A673 (cell line): ENCODE measurements at regions not wholly inside any gene's neighbourhood (a gene's known extent, or its start where the extent isn't known, plus 50 kb on each side); places are given as distances from the start of the nearest gene placed in this dataset.

Experiments
- BruUV-seq: library from RNA; stranded (reverse); fragments of 400-500 nt; replicated peaks from 2 replicates; lab custom pipeline; 2021; lab: Mats Ljungman, UMichigan
- CTCF ChIA-PET: fragments of 300-600 bp; sonication (Branson Sonifier 250); formaldehyde crosslinking; loops from one replicate; lab custom pipeline; 2022; ENCODE audit warnings: antibody characterized with exemption; lab: Charles Lee
- POLR2A ChIA-PET: fragments of 300-600 bp; sonication (Branson Sonifier 250); formaldehyde crosslinking; loops from one replicate; lab custom pipeline; 2022; ENCODE audit warnings: antibody characterized with exemption; ENCODE audit not compliant: low non-redundant PET; lab: Charles Lee
- DNase-seq: peaks from one replicate; pipeline ENCODE4 v3.0.0-alpha.2; 2015; ENCODE audit warnings: low spot score
- H3K27ac ChIP-seq: fragments of 200-600 bp; sonication (generic); 2 replicates; pipeline ENCODE4 v1.5.1; 2016; ENCODE audit warnings: mixed run types, low read depth, mild to moderate bottlenecking, mixed read lengths, antibody characterized with exemption, low read length; ENCODE audit not compliant: poor library complexity, severe bottlenecking
- H3K27me3 ChIP-seq: fragments of 200-600 bp; sonication (generic); replicated peaks from 2 replicates; pipeline ENCODE4 v1.6.1; 2017; ENCODE audit warnings: mixed run types, low read depth, mild to moderate bottlenecking, mixed read lengths, antibody characterized with exemption, low read length; ENCODE audit not compliant: insufficient read depth, poor library complexity
- H3K36me3 ChIP-seq: fragments of 200-600 bp; sonication (generic); 2 replicates; pipeline ENCODE4 v1.6.1; 2016; ENCODE audit warnings: mixed run types, mild to moderate bottlenecking, mixed read lengths, antibody characterized with exemption, low read length; ENCODE audit not compliant: insufficient read depth, poor library complexity, severe bottlenecking
- H3K4me1 ChIP-seq: fragments of 200-600 bp; sonication (generic); 2 replicates; pipeline ENCODE4 v1.6.1; 2017; ENCODE audit warnings: mixed run types, mild to moderate bottlenecking, mixed read lengths, antibody characterized with exemption, low read length; ENCODE audit not compliant: insufficient read depth, poor library complexity, severe bottlenecking
- H3K4me3 ChIP-seq: fragments of 200-600 bp; sonication (generic); 2 replicates; pipeline ENCODE4 v1.5.1; 2016; ENCODE audit warnings: low read depth, mixed run types, mild to moderate bottlenecking, mixed read lengths, low read length; ENCODE audit not compliant: poor library complexity, severe bottlenecking
- H3K9me3 ChIP-seq: fragments of 200-600 bp; sonication (generic); 2 replicates; pipeline ENCODE4 v1.6.1; 2016; ENCODE audit warnings: mixed run types, low read depth, mild to moderate bottlenecking, mixed read lengths, antibody characterized with exemption, low read length; ENCODE audit not compliant: poor library complexity, severe bottlenecking
- EZH2 ChIP-seq: fragments of 200-600 bp; sonication (generic); IDR thresholded peaks from 2 replicates; pipeline ENCODE4 v1.6.1; 2017; ENCODE audit warnings: borderline replicate concordance, low read depth, mild to moderate bottlenecking, mixed read lengths, antibody characterized with exemption, low read length; ENCODE audit not compliant: poor library complexity, severe bottlenecking
- intact Hi-C: fragments of 100-400 bp; cut with micrococcal nuclease; formaldehyde crosslinking; loops from one replicate; pipeline ENCODE4 v1.10.0; 2022; ENCODE audit not compliant: unreplicated experiment
- TF ChIP-seq, protein P1 (sequence below): fragments of 300-800, 200-600 bp; sonication (generic); conservative IDR thresholded peaks from 2 replicates; pipeline ENCODE4 v1.5.1; 2017; ENCODE audit warnings: low read depth, mild to moderate bottlenecking, antibody characterized with exemption, low read length, moderate library complexity, mixed read lengths

DNA sequence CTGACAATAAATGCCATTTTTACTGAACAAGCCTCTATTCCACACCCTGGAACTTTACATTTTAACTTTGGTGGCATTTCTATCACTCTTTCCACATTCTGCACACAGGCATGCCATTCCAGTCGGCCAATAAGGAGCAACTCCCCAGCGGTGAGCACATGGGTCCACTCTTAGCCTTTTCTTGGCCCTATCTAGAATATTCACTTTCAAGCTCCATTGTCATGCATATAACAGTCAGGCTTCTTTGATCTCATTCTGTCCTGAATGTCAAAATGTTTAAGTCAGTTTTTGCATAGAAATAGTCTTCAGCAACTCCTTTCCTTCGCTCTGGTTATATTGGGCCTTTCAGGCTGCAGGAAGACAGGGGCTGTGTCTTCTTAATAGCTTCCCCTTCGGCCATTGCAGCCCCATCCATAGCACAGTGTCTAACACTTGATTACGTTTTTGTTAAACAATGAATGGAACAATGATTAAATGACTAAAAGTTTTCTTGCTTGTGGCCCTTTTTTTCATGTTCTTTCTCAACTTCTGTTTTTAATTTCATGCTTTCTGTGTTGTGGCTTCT lies 427.3 kb downstream of the MFSD1 start:
- BruUV-seq: no TSS peak
- POLR2A ChIA-PET: no interaction called here

GRCh38 chr3:159232966-159233365 lies 431.1 kb downstream of the MFSD1 start:
- peaks cover 16% of the 10 kb centered on the region for H3K4me1 ChIP-seq
- CTCF ChIA-PET: no interaction called here
- H3K27ac ChIP-seq: no peak overlapping the region
- no peaks in the 10 kb centered on the region for H3K36me3 ChIP-seq
- no peak for TF ChIP-seq EZH2
- TF ChIP-seq, protein P1, sequence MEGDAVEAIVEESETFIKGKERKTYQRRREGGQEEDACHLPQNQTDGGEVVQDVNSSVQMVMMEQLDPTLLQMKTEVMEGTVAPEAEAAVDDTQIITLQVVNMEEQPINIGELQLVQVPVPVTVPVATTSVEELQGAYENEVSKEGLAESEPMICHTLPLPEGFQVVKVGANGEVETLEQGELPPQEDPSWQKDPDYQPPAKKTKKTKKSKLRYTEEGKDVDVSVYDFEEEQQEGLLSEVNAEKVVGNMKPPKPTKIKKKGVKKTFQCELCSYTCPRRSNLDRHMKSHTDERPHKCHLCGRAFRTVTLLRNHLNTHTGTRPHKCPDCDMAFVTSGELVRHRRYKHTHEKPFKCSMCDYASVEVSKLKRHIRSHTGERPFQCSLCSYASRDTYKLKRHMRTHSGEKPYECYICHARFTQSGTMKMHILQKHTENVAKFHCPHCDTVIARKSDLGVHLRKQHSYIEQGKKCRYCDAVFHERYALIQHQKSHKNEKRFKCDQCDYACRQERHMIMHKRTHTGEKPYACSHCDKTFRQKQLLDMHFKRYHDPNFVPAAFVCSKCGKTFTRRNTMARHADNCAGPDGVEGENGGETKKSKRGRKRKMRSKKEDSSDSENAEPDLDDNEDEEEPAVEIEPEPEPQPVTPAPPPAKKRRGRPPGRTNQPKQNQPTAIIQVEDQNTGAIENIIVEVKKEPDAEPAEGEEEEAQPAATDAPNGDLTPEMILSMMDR: no peak
- H3K27me3 ChIP-seq: no peaks in the 10 kb centered on the region
- H3K9me3 ChIP-seq: no peaks in the 10 kb centered on the region
- intact Hi-C loops: no loop called here
- BruUV-seq: no TSS peak
- DNase-seq: no peak
- H3K4me3 ChIP-seq: no peak overlapping the region
- POLR2A ChIA-PET: no interaction called here

More for the DNA sequence above, 427.3 kb downstream of the MFSD1 start:
- Histone ChIP-seq H3K36me3 (no peaks in the 10 kb centered on the region), H3K4me1 (no peaks in the 10 kb centered on the region), H3K9me3 (no peaks in the 10 kb centered on the region), H3K4me3 (no peak overlapping the region), H3K27ac (no peak overlapping the region), H3K27me3 (peaks cover 3% of the 10 kb centered on the region)
- CTCF ChIA-PET: no interaction called here
- intact Hi-C loops: no loop called here
- TF ChIP-seq EZH2: no peak
- TF ChIP-seq, protein P1: no peak
- DNase-seq: no peak

GRCh38 chr3:159233734-159234133 lies 431.9 kb downstream of the MFSD1 start:
- ChIA-PET POLR2A (no interaction called here), CTCF (no interaction called here)
- H3K27ac ChIP-seq: no peak overlapping the region
- no peak overlapping the region for H3K4me3 ChIP-seq
- no TSS peak for BruUV-seq
- no peaks in the 10 kb centered on the region for H3K27me3 ChIP-seq
- H3K4me1 ChIP-seq: peaks cover 16% of the 10 kb centered on the region
- no peaks in the 10 kb centered on the region for H3K36me3 ChIP-seq
- H3K9me3 ChIP-seq: no peaks in the 10 kb centered on the region
- TF ChIP-seq, protein P1: no peak
- TF ChIP-seq EZH2: no peak
- DNase-seq: peak; percentile 30
- intact Hi-C loops: no loop called here
